Umbilical cord (tissue), 1 donor: ENCODE measurements at regions not wholly inside any gene's neighbourhood (a gene's known extent, or its start where the extent isn't known, plus 50 kb on each side); places are given as distances from the start of the nearest gene placed in this dataset.

Source experiments
- DNase-seq: peaks from one replicate; pipeline ENCODE4 v3.0.0-alpha.2; 2015; ENCODE audit warnings: low spot score

GRCh38 chr12:24560831-24561271 is 388.1 kb downstream of the BCAT1 start:
- DNase-seq: peak; percentile 86

- no peak for DNase-seq
Observed at GRCh38 chr12:24560192-24560775, 388.6 kb downstream of the BCAT1 start.

DNA sequence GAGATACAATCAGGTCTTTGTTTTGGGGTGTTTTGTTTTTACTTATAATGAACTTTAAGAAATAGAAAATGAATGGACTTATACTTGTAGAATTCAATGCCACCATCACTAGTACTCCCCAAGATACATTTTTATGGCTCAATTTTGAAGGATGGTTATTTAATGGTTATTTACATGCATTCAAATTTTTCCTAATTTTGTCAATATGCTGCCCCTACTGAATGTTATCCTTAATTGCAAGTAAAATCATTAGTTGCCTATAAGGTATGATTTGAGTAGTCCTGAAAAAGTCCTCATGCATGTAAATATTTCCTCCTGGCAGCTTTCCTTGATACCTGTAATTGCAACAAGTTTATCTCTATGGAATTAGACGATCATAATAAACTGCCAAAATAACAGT is 391.2 kb downstream of the BCAT1 start:
- no peak for DNase-seq

- no peak for DNase-seq
Observed at GRCh38 chr12:24555730-24556129, 393.2 kb downstream of the BCAT1 start.

- DNase-seq: no peak
Observed at GRCh38 chr12:24554612-24555295, 394.1 kb downstream of the BCAT1 start.

GRCh38 chr12:24553259-24553658 is 395.6 kb downstream of the BCAT1 start:
- no peak for DNase-seq

DNA sequence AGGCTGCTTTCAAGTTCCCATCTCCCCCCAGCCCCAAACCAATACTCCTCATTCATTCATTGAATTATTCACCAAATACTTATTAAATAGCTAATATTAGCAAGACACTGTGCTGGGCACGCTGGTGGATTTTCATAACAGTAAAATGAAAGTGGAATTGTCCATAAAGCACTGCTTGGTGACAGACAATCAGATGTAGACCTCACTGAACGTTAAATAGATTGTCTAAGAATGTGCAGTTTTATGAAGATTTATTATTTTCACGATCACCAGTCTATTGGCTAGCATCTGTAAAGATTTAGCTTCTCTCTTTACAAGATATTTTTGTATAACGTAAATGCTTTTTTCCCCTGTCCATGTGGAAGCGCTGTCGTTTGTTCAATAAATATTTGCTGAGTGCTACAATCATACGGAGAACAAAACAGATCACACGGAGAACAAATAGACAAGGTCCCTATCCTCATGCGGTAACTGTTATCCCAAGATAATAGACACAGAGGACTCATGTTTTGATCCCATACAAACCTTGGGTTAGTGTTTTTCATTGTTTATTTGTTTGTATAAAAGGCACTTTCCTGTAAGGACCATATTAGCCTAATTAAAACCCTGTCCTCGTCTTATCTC is 397.6 kb downstream of the BCAT1 start:
- DNase-seq: no peak

- DNase-seq: no peak
Observed at GRCh38 chr12:24550609-24551008, 398.3 kb downstream of the BCAT1 start.

DNA sequence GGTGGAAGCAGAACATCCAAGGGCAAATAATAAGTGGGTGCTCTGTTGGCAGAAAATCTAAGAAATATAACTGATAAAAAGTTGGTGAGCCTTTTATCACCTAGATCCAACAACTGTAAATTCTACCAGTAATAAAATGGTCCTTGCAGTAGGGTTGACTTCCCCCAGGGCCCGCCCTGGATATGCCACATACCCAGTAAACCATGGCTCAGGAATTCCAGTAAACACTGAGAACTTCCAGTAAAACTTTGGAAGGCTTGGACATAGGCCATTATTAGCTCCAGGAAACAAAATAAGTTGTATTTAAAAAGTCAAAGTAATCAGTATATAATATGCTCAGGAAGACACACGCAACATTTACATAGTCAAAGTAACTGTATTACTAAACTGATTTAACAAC is 402.2 kb downstream of the BCAT1 start:
- no peak for DNase-seq

DNA sequence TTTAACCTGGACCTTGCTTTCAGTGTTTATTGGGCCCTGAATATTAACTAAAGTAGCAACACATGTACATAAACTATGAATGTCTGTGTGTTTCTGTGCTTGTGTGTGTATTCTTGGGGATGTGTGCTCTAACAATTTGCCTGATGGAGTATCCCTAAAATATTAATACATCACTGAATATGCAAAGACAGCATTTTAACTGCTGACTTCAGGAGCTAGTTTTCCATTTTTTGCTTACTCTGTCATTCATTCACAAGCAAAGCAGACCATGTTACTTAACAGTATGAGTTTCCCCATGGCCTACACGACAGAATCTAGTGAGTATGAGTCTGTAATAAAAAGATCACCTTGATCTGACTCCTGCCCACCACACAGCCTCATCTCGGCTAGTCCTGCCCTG is 402.8 kb downstream of the BCAT1 start:
- DNase-seq: no peak

DNA sequence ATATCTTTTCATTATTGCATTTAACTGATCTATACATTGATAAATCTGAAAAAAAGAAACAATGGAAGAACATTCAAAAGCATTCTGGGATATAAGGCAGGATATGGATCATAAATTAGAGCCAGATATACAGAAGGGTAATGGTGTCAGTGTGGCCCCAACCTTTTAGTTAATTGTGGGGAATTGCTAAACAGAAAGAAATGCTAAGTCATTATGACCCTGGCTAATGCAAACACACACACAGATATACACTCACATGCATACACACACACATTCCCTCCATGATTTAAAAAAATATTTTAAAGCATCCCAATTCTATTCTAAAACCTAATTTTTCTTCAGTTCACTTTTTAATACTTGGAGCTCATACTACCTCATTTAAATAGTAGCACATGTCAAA is 404.5 kb downstream of the BCAT1 start:
- no peak for DNase-seq

DNA sequence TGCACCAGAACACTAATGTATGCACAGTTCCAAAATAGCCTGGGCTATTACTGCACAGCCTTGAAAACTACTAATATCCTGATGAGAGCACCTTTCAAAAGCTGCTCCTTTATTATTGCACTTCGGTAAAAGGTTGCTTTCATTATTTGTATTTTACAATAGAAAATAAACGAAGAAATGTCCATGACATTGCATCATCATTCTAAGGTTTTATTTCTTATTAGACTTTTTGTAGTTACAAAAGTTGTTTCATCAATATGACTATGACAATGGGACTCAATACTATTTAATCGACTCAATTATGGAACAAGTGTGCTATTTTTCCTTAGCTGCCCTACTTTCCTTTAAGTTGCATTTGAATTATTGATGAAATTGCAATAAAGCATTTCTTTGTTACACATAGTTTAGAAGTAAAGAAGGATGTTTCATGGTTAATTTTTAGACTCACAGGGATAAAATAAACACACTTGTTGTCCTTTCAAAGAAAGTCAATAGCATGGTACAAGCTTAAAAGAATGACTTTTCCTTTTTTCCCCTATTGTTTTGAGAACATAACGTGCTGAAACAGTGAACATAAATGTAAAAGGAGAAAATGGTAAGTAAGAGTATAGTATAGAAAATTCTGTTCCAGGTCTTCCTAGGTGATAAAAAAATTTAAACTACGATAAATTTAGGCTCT is 407.6 kb downstream of the BCAT1 start:
- no peak for DNase-seq

- no peak for DNase-seq
Observed at GRCh38 chr12:24539646-24540045, 409.3 kb downstream of the BCAT1 start.

GRCh38 chr12:24537083-24537860 is 411.6 kb downstream of the BCAT1 start:
- peak; percentile 92 for DNase-seq

GRCh38 chr12:24535334-24536069 is 413.4 kb downstream of the BCAT1 start:
- DNase-seq: no peak

- peak; percentile 25 for DNase-seq
Observed at GRCh38 chr12:24534622-24535021, 414.3 kb downstream of the BCAT1 start.

GRCh38 chr12:24533716-24534352 is 415.1 kb downstream of the BCAT1 start:
- DNase-seq: no peak

GRCh38 chr12:24530689-24531088 is 418.2 kb downstream of the BCAT1 start:
- DNase-seq: no peak

DNA sequence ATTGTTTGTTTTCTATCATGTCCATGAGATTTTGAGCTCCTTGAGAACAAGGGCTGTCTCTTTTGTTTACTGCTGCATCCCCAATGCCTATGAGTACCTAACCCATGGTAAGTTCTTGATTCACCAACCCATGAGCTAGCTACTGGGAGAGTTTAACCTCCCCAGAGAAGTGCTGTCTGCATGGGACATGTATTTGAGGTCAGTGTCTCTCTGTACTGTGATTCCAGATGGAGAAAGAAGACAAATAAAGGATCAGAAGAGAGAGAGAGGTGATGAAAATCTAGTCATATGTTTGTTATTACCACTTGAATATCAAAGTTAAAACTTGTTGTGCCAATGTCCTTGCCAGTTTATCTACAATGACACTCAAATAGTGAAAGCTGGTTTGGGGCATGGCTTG is 421.8 kb downstream of the BCAT1 start:
- no peak for DNase-seq

DNA sequence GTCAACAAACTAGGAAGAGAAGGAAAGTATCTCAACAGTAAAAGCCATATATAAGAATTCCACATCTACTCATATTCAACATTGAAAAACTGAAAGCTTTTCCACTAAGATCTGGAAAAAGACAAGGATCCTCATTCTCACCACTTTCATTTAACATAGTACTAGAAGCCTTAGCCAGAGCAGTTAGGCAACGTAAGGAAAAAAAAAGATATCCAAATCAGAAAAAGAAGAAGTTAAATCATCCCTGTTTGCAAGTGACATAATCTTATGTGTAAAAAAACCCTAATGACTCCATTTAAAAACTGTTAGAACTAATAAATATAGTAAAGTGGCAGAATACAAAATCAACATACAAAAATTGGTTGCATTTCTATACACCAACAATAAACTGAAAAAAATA is 426.2 kb downstream of the BCAT1 start:
- no peak for DNase-seq

DNA sequence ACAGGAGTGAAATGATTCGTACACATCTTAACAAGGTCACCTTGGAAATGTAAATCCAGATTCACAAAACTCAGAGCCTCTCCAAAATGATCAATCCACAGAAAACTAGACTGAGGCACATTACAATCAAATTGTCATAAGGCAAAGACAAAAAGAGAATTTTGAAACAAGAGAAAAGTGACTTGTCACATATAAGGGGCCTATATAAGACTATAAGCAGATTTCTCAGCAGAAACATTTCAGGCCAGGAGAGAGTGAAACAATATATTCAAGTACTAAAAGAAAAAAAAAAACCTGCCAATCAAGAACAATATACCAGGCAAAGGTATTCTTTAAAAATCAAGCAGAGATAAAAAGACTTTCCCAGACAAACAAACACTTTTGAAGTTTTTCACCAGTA is 429.1 kb downstream of the BCAT1 start:
- no peak for DNase-seq
